SU-DHL-6 (cell line): ENCODE measurements at regions not wholly inside any gene's neighbourhood (a gene's known extent, or its start where the extent isn't known, plus 50 kb on each side); places are given as distances from the start of the nearest gene placed in this dataset.

Source experiments
- H2AFZ ChIP-seq: fragments of 200-600 bp; sonication (generic); 2 replicates; pipeline ENCODE4 v1.6.1; 2014; ENCODE audit warnings: low read depth, mild to moderate bottlenecking, moderate library complexity, mixed read lengths, antibody characterized with exemption, low read length; ENCODE audit not compliant: severe bottlenecking
- H3F3A ChIP-seq: fragments of 200-600 bp; shearing (Covaris generic); 2 replicates; pipeline ENCODE4 v1.6.0; 2016; ENCODE audit warnings: antibody characterized with exemption, mild to moderate bottlenecking; ENCODE audit not compliant: insufficient read depth
- H3K27ac ChIP-seq: fragments of 200-600 bp; sonication (generic); 2 replicates; pipeline ENCODE4 v1.5.1; 2016; ENCODE audit warnings: low read depth, mild to moderate bottlenecking, low read length, moderate library complexity, mixed read lengths
- H3K27me3 ChIP-seq: fragments of 200-600 bp; sonication (generic), shearing (Covaris generic); 2 replicates; pipeline ENCODE4 v1.6.0; 2014; ENCODE audit warnings: mild to moderate bottlenecking, low read length
- H3K36me3 ChIP-seq: fragments of 200-600 bp; sonication (generic); 2 replicates; pipeline ENCODE4 v1.6.1; 2014; ENCODE audit warnings: mild to moderate bottlenecking, low read length, mixed read lengths
- H3K4me2 ChIP-seq: fragments of 300-600, 200-600 bp; shearing (Covaris generic), sonication (generic); 2 replicates; pipeline ENCODE4 v1.6.0; 2014; ENCODE audit warnings: low read length, low read depth, mild to moderate bottlenecking; ENCODE audit not compliant: poor library complexity, severe bottlenecking
- H3K4me3 ChIP-seq: fragments of 200-600 bp; sonication (generic); 2 replicates; pipeline ENCODE4 v1.5.1; 2014; ENCODE audit warnings: antibody characterized with exemption, low read length, mild to moderate bottlenecking, mixed read lengths; ENCODE audit not compliant: insufficient read depth, poor library complexity, severe bottlenecking
- H3K79me2 ChIP-seq: fragments of 200-600 bp; sonication (generic); 2 replicates; pipeline ENCODE4 v1.6.1; 2014; ENCODE audit warnings: mild to moderate bottlenecking, low read length, moderate library complexity; ENCODE audit not compliant: insufficient read depth
- H3K9ac ChIP-seq: fragments of 200-600 bp; sonication (generic); 2 replicates; pipeline ENCODE4 v1.7.0; 2014; ENCODE audit warnings: mild to moderate bottlenecking, low read length
- H3K9me2 ChIP-seq: fragments of 200-600 bp; sonication (generic); replicated peaks from 2 replicates; pipeline ENCODE4 v1.6.1; 2014; ENCODE audit warnings: low read length; ENCODE audit not compliant: insufficient read depth
- H3K9me3 ChIP-seq: fragments of 200-600 bp; sonication (generic); 2 replicates; pipeline ENCODE4 v1.6.1; 2014; ENCODE audit warnings: low read length, mixed read lengths; ENCODE audit not compliant: insufficient read depth
- H4K20me1 ChIP-seq: fragments of 200-600 bp; sonication (generic); 2 replicates; pipeline ENCODE4 v1.6.1; 2014; ENCODE audit warnings: low read depth, mild to moderate bottlenecking, antibody characterized with exemption, low read length, moderate library complexity, mixed read lengths
- CTCF ChIP-seq: fragments of 200-600 bp; sonication (generic); IDR thresholded peaks from one replicate; pipeline ENCODE4 v1.5.1; 2017; ENCODE audit warnings: antibody characterized with exemption, mild to moderate bottlenecking, low read length, moderate library complexity; ENCODE audit not compliant: insufficient read depth, poor library complexity, severe bottlenecking
- EZH2phosphoT487 ChIP-seq: fragments of 200-600 bp; sonication (generic), shearing (Covaris generic); conservative IDR thresholded peaks from 2 replicates; pipeline ENCODE4 v1.6.1; 2018; ENCODE audit warnings: mild to moderate bottlenecking, antibody characterized with exemption, low read length, moderate library complexity, mixed read lengths

DNA sequence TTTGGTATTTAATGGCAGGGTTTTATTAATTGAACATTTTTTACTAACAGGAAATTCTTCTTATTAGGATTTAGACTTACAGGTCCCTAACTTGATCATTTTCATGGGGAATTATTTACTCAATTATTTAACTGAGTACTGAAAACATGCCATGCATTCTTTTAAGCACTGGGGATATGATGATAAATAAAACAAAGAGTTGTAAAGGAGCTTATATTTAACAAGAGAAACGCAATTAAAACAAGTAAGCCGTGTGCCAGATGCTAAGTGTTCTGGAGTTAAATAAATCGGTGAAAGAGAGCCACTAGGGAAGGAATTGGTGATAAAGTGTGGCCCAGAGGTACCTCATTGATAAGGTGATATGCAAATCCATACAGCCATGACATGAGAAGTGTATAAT, 214.2 kb upstream of the HTR1E start:
- Histone ChIP-seq H2AFZ (no peak overlapping the region), H3K79me2 (no peaks in the 10 kb centered on the region), H3K4me2 (no peak overlapping the region), H3K36me3 (no peaks in the 10 kb centered on the region), H3K27me3 (no peaks in the 10 kb centered on the region), H3K4me3 (no peak overlapping the region), H4K20me1 (no peaks in the 10 kb centered on the region), H3K27ac (no peak overlapping the region), H3K9me2 (no peaks in the 10 kb centered on the region), H3K9me3 (no peaks in the 10 kb centered on the region), H3K9ac (no peak overlapping the region), H3F3A (no peaks in the 10 kb centered on the region)
- TF ChIP-seq EZH2phosphoT487 = no peak
- TF ChIP-seq CTCF = no peak

DNA sequence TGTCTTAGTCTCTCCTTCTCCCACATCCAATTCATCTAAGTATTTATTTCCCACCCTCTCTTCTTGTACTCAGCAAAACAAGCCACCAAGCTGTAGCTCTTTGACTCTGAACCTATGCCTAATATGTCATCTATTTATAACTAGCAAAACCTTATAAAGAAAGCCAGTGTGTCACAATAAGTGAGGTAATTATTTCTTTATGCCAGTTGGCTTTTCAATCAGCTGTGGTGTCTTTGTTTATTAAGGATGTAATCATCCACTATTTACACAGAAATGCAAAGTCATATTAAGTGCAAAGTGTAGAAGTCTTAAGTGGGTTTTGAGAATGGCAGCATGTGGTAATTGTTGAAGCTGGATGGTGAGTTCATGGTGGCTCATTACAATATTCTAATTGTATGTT, 215.2 kb upstream of the HTR1E start:
- Histone ChIP-seq H3K9me3 (no peaks in the 10 kb centered on the region), H3K4me2 (no peak overlapping the region)
- no peak for TF ChIP-seq EZH2phosphoT487
- TF ChIP-seq CTCF = no peak

GRCh38 chr6:86715676-86716075, 221.7 kb upstream of the HTR1E start:
- no peaks in the 10 kb centered on the region for H3K9me3 ChIP-seq
- H3K79me2 ChIP-seq = no peaks in the 10 kb centered on the region
- H3K36me3 ChIP-seq = no peaks in the 10 kb centered on the region
- no peak overlapping the region for H3K27ac ChIP-seq
- H3K4me3 ChIP-seq = no peak overlapping the region
- H3F3A ChIP-seq = no peaks in the 10 kb centered on the region
- no peaks in the 10 kb centered on the region for H3K27me3 ChIP-seq
- no peaks in the 10 kb centered on the region for H4K20me1 ChIP-seq
- TF ChIP-seq EZH2phosphoT487 (no peak), CTCF (no peak)
- H3K4me2 ChIP-seq = no peak overlapping the region
- H3K9ac ChIP-seq = no peak overlapping the region
- no peaks in the 10 kb centered on the region for H3K9me2 ChIP-seq
- no peak overlapping the region for H2AFZ ChIP-seq

More for the DNA sequence above, 215.2 kb upstream of the HTR1E start:
- Histone ChIP-seq H3K27me3 (no peaks in the 10 kb centered on the region), H4K20me1 (no peaks in the 10 kb centered on the region), H3K36me3 (no peaks in the 10 kb centered on the region), H3K9ac (no peak overlapping the region), H3K27ac (no peak overlapping the region), H3K4me3 (no peak overlapping the region), H2AFZ (no peak overlapping the region), H3K9me2 (no peaks in the 10 kb centered on the region), H3K79me2 (no peaks in the 10 kb centered on the region), H3F3A (no peaks in the 10 kb centered on the region)

DNA sequence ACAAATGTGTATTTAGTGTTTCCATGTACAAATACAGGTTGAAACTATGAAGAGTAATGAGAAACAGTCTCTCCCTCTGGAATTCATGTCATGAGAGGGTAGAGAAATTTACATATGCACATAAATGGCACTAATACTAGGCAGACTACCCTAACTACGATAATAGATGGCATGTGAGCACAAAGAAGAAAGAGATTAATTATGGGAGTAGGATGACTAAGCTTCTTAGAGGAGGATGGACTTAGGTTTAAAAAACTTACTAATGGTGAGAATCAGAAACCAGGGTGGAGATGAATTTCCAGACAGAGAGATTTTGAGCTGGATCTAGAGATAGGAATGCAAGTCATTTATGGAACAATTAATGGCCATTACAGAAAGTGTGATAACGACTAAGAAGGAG, 225.3 kb upstream of the HTR1E start:
- H2AFZ ChIP-seq = no peak overlapping the region
- H3K4me3 ChIP-seq = no peak overlapping the region
- no peak overlapping the region for H3K27ac ChIP-seq
- no peaks in the 10 kb centered on the region for H3K79me2 ChIP-seq
- no peaks in the 10 kb centered on the region for H3K9me3 ChIP-seq
- H3K4me2 ChIP-seq = no peak overlapping the region
- H3F3A ChIP-seq = no peaks in the 10 kb centered on the region
- H3K36me3 ChIP-seq = no peaks in the 10 kb centered on the region
- H3K27me3 ChIP-seq = no peaks in the 10 kb centered on the region
- no peak overlapping the region for H3K9ac ChIP-seq
- H3K9me2 ChIP-seq = no peaks in the 10 kb centered on the region
- no peaks in the 10 kb centered on the region for H4K20me1 ChIP-seq
- TF ChIP-seq CTCF = no peak
- TF ChIP-seq EZH2phosphoT487 = no peak
